ENCODE measurements at regions not wholly inside any gene's neighbourhood (a gene's known extent, or its start where the extent isn't known, plus 50 kb on each side); places are given as distances from the start of the nearest gene placed in this dataset.

DNA sequence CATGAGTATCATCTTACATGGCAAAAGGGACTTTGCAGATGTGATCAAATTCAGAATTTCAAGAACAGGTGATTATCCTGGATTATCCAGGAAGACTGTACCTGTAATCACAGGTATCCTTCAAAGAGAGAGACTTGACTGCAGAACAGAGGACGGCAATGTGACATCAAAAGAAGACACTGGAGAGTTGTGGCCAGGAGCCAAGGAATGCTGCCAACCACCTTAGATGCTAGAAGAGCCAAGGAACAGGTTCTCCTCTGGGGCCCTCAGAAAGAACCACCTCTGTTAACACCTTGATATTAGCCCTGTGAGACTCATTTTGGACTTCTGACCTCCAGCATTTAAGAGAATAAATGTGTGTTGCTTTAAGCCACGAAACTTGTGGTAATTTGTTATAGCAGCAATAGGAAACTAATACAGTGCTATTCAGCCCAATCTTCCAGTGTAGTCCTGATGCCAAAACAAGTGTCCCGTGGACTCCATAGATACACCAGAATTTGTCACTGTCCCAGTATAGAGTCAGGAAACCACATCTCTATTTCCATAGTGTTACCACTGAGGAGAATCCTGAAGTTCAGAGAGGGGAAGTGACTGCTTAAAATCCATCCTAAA, 330.6 kb upstream of the TLE3 start:
- DNase-seq (ENCODE audit: low read depth): no peak
- H3K4me3 ChIP-seq (ENCODE audit: control insufficient read depth, low read depth, low read length): no peak overlapping the region
- TF ChIP-seq CTCF (IDR thresholded peaks at IDR 0.05; ENCODE audit: control insufficient read depth, insufficient read depth, low read depth, low read length, missing control alignments): no peak

DNA sequence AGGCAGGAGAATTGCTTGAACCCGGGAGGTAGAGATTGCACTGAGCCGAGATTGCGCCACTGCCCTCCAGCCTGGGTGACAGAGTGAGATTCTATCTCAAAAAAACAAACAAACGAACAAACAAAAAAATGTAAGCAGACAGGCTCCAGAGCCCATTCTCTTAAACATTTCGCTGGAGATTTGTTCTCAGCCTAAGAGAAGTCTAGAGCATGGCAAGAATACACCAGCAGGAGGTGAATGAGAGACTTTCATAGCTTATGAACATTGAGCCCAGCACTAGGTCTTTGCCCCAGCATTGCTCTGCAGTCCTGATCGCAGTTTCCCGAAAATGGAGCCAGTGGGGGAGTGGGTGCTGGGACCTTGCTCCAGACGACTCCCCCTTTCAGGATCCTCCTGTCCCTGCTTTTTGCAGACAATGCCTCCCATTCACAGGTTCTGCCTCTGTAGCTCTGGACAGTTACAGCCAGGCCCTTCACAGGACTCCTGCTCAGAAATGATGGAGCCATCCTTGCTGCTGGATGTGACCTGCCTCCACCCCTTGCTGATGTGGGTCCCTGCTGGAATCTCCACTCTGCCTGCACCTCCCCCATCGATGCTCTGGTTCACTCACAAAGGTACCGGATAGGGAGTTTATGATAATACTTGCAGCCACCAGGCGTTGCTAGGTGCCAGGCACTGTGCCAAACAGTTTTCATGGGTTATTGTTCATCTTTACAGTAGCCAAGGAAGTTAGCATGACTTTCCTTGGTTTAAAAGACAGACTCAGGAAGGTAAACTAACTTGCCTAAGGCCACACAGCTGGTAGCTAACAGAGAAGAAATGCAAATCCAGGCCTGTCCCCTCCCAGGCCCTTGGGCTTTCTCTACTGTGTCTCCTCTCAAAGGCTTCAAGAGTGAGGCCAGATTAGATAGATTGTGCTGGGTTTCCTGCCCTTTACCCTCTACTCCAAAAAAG, 329.7 kb upstream of the TLE3 start:
- DNase-seq (ENCODE audit: low read depth): no peak
- no peak for TF ChIP-seq CTCF (IDR thresholded peaks at IDR 0.05; ENCODE audit: control insufficient read depth, insufficient read depth, low read depth, low read length, missing control alignments)
- H3K4me3 ChIP-seq (ENCODE audit: control insufficient read depth, low read depth, low read length): no peak overlapping the region

DNA sequence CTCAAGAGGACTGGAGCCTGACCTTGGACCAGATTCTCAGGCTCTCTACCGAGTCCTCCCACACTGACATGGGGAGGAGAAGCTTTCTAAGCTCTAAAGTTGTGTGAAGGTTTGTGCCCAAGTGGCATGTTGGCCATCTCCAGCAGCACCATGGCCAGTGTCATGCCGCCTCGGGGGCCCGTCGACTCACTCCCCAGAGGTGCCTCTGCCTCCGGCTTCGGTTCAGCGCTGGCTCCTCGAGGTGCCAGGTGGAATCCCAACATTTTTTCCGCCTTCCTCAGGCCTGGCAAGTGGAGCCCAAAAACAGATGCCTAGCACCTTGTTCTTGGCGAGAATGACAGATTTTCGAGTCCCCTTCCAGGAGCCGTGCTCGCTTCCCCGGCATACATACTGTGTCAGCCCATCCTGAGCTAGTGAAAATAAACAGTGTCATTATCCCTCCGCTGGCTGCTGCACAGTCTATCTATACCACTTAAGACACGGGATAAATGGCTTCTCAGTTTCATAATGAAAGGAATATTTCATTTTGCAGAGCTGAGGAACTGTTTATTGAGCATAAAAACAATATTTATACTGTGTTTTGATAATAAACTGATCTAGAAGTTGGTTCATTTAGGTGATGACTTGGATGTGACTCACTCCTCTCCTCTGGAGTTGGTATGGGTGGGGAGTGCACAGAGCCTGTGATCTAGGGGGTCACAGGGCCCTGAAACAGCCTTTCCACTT, 328.5 kb upstream of the TLE3 start:
- no peak for TF ChIP-seq CTCF (IDR thresholded peaks at IDR 0.05; ENCODE audit: control insufficient read depth, insufficient read depth, low read depth, low read length, missing control alignments)
- DNase-seq (ENCODE audit: low read depth): no peak
- no peak overlapping the region for H3K4me3 ChIP-seq (ENCODE audit: control insufficient read depth, low read depth, low read length)

DNA sequence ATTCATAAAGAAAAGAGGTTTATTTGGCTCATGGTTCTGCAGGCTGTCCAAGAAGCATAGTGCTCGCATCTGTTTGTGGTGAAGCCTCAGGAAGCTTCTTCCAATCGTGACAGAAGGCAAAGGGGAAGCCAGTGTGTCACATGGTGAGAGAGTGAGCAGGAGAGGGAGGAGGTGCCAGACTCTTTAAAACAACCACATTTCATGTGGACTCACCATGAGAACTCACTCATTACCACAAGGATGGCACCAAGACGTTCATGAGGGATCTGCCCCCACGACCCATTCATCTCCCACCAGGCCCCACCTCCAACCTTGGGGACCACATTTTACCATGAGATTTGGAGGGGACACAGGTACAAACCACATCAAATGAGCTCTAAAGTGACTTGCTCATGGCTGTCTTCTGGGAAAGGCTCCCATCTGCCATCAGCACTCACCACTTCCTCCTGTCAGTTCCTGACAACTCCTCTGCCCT, 327.3 kb upstream of the TLE3 start:
- no peak for DNase-seq (ENCODE audit: low read depth)
- TF ChIP-seq CTCF (IDR thresholded peaks at IDR 0.05; ENCODE audit: control insufficient read depth, insufficient read depth, low read depth, low read length, missing control alignments): no peak
- H3K4me3 ChIP-seq (ENCODE audit: control insufficient read depth, low read depth, low read length): no peak overlapping the region

DNA sequence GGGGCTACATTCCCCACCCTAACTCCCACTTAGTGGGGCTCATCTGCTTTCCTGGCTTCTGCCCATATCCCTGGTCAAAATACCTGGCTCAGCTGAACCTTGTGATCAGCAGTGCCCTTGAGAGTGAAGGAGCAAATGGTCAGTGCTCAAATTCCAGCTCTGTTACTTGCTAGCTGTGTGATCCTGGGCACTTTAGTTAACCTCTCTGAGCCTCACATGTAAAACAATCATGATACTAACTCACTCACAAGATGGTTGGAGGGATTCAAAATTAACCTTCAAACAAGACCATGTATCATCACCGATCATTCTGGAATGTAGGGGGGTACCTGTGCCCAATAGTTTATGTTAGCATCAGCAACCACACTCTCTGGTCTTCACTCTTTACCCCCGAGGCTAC, 325.6 kb upstream of the TLE3 start:
- H3K4me3 ChIP-seq (ENCODE audit: control insufficient read depth, low read depth, low read length): no peak overlapping the region
- no peak for DNase-seq (ENCODE audit: low read depth)
- TF ChIP-seq CTCF (IDR thresholded peaks at IDR 0.05; ENCODE audit: control insufficient read depth, insufficient read depth, low read depth, low read length, missing control alignments): no peak

DNA sequence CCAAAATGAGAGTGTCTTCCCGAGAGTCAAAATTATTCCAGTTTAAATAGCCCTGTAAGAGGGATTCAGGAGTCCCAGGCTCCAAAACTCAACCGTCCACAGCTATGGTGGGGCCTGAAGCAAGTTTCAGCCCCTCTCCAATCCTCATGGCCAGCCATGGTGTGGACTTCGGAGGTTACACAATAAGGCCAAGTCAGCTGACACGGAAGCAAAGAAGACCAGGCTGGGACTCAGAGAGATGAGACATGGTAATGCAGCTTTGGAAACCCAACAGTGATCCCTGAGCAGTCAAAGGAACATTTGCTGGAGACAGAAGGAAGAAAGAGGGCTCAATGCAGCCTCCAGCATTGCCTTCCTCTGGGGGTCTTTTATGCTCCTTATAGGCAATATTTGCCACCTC, 324.6 kb upstream of the TLE3 start:
- no peak for TF ChIP-seq CTCF (IDR thresholded peaks at IDR 0.05; ENCODE audit: control insufficient read depth, insufficient read depth, low read depth, low read length, missing control alignments)
- H3K4me3 ChIP-seq (ENCODE audit: control insufficient read depth, low read depth, low read length): no peak overlapping the region
- DNase-seq (ENCODE audit: low read depth): no peak

All from AG09309 (cell line).